ENCODE measurements at regions not wholly inside any gene's neighbourhood (a gene's known extent, or its start where the extent isn't known, plus 50 kb on each side); places are given as distances from the start of the nearest gene placed in this dataset.

DNA sequence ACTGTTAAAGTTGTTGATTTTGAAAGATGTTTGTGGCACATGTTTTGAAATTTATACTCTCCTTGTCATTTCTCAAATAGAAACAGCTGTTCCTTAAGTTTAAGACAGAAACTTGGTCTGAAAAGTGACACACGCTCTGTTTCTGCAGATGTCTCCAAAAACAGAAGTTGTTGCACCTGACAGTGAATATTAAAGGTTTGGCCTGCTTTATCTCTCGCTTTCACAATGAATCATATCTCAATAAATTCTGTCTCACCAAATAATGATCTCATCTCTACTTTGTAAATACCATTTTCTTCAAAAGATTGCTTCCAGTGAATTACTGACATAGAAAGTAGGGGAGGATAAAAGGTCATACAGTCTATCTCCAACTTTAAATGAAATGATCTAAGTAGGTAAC is 294.9 kb upstream of the SYT4 start:
- no peaks in the 10 kb centered on the region for H3K27me3 Mint-ChIP-seq
- H3K36me3 Mint-ChIP-seq, result no peaks in the 10 kb centered on the region
- DNase-seq, result no peak
- H3K4me3 Mint-ChIP-seq, result no peak overlapping the region
- H3K4me1 Mint-ChIP-seq, result no peaks in the 10 kb centered on the region
- no peak overlapping the region for H3K27ac Mint-ChIP-seq
- no peaks in the 10 kb centered on the region for H3K9me3 Mint-ChIP-seq

DNA sequence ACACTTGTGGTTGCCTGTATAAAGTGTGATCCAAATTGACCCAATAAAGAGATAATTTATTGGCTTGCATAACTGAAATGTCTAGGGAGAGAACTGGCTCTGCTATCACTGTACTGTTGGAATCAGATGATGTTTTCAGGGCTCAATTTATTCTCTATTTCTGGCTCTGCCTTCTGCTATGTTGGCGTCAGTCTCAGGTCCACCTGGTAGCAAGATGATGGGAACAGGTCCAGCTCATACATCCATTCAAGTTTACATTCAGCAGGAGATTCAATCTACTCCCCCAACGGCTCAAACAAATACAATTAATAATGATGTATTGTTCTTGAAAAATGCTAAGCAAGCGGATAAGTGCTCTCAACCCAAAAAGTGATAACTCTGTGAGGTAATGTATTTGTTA is 297.7 kb upstream of the SYT4 start:
- Mint-ChIP-seq H3K4me3 (no peak overlapping the region), H3K36me3 (no peaks in the 10 kb centered on the region), H3K27ac (no peak overlapping the region)

DNA sequence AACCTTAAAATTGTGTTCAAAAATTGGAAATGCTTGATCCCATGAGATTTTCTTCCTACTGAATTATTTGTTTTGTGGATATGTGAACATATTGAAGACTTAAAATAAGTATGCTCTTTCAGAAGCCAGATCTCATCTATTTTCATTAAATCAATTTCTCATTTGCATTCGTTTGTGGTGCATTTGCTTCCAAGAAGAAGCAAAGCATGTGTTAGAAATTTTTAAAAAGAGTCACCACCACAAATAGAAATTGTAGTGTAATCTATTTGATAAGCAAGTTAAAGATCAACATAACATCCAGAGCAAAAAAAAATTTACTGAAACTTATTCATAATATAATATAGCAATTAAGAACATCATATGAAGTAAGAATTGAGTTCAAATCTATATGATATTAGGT is 300.9 kb upstream of the SYT4 start:
- Mint-ChIP-seq H3K9me3 (no peaks in the 10 kb centered on the region), H3K36me3 (no peaks in the 10 kb centered on the region), H3K4me1 (no peaks in the 10 kb centered on the region), H3K4me3 (no peak overlapping the region), H3K27me3 (no peaks in the 10 kb centered on the region), H3K27ac (no peak overlapping the region)
- no peak for DNase-seq

More for the DNA sequence above, 297.7 kb upstream of the SYT4 start:
- no peaks in the 10 kb centered on the region for H3K4me1 Mint-ChIP-seq
- no peaks in the 10 kb centered on the region for H3K9me3 Mint-ChIP-seq
- no peaks in the 10 kb centered on the region for H3K27me3 Mint-ChIP-seq
- DNase-seq, result no peak

DNA sequence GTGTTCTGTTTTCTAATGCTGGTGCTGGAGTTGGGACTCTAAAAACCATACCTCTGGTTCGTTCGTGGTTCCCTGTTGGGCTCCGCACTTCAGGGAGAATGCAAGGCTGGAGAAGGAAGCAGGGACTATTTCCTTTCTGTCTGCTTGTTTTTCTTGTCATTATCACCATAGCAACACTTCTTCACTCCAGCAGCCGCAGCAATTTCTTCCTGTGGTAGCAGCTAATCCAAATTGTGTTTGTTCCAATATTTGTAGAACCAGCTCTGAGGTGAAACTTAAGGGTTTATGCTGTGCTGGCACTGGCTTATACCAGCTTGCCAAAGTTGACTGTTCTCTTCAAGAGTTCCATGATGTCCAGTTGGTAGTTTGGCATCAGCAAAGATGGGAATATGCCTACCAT is 301.4 kb upstream of the SYT4 start:
- H3K4me1 Mint-ChIP-seq, result no peaks in the 10 kb centered on the region
- H3K4me3 Mint-ChIP-seq, result no peak overlapping the region
- H3K27me3 Mint-ChIP-seq, result no peaks in the 10 kb centered on the region
- no peaks in the 10 kb centered on the region for H3K36me3 Mint-ChIP-seq
- no peak for DNase-seq
- H3K9me3 Mint-ChIP-seq, result no peaks in the 10 kb centered on the region
- H3K27ac Mint-ChIP-seq, result no peak overlapping the region

DNA sequence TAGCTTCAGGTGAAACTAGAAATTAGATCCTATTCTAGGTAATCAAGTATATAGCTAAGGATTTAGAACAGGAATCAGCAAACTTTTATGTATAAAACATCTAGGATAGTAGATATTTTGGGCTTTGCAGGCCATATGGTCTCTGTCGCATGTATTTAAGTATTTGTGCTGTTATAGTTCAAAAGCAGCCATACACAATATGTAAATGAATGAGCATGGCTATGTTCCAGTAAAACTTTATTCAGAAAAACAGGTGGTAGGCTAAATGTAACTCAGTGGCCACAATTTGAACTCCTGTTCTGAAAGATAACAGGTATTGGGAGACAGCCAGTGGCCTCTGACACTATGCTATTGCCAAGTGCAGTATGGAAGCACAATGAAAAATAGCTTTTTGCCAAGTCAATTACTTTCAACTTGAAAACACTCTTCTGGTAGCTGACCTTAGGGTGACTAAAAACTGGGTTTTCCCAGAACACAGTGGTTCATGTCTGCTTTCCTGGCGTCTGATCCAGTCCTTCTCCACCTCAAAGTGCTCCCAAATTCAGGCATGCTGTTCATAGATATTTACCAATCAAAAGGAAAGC is 304.7 kb upstream of the SYT4 start:
- H3K27ac Mint-ChIP-seq, result no peak overlapping the region
- no peaks in the 10 kb centered on the region for H3K4me1 Mint-ChIP-seq
- no peak overlapping the region for H3K4me3 Mint-ChIP-seq
- no peaks in the 10 kb centered on the region for H3K9me3 Mint-ChIP-seq
- H3K36me3 Mint-ChIP-seq, result no peaks in the 10 kb centered on the region
- DNase-seq, result no peak
- H3K27me3 Mint-ChIP-seq, result no peaks in the 10 kb centered on the region

DNA sequence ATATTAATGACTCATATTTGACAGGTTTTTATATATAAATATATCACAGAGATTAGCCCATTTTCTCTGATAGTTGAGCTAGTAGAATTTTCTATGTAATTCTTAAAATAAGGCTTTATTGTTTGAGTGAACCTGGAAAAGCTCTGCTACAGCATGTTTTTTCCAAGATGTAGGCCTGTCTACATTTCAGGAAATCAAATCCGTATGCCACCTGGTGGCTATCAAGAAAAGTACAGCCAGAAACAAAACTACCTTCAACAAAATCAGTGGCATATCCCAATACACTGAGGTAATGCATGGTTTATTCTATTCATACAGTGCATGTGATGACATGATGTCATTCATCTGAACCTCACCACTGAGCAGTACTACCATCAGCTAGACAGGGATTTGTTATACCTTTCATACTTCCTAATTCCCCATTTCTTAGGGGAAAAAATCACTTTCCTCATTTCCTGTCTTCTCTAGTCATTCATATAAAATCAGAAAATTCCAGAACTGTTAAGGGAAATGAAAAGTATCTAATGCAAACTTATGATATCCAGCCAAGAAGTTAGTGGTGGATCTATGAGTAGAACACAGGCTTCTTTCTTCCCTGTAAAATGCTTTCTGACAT is 310.4 kb upstream of the SYT4 start:
- Mint-ChIP-seq H3K27me3 (no peaks in the 10 kb centered on the region), H3K27ac (no peak overlapping the region), H3K4me3 (no peak overlapping the region), H3K4me1 (no peaks in the 10 kb centered on the region), H3K36me3 (no peaks in the 10 kb centered on the region), H3K9me3 (no peaks in the 10 kb centered on the region)
- no peak for DNase-seq

DNA sequence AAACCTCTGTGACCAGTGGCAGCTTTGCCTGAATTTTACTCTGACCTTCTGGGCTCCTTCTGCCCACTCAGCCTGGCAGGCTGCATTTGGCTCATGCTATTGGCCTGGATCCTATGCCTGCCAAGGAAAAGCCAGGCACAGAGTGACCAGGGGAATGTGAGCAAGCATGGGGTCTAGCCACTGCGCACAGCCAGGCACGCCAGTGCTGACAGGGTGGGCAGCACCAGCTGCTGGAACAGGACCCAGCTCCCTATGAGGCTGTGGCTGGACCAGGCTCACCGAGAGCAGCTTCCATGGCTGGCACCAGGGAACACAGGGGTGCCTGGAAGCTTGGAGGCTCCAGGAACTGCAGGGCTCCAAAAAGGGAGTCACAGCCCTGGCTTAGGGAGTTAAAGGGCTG is 311.5 kb upstream of the SYT4 start:
- no peaks in the 10 kb centered on the region for H3K9me3 Mint-ChIP-seq
- H3K4me3 Mint-ChIP-seq, result no peak overlapping the region
- no peak for DNase-seq
- no peaks in the 10 kb centered on the region for H3K36me3 Mint-ChIP-seq
- no peak overlapping the region for H3K27ac Mint-ChIP-seq
- no peaks in the 10 kb centered on the region for H3K4me1 Mint-ChIP-seq
- H3K27me3 Mint-ChIP-seq, result no peaks in the 10 kb centered on the region

DNA sequence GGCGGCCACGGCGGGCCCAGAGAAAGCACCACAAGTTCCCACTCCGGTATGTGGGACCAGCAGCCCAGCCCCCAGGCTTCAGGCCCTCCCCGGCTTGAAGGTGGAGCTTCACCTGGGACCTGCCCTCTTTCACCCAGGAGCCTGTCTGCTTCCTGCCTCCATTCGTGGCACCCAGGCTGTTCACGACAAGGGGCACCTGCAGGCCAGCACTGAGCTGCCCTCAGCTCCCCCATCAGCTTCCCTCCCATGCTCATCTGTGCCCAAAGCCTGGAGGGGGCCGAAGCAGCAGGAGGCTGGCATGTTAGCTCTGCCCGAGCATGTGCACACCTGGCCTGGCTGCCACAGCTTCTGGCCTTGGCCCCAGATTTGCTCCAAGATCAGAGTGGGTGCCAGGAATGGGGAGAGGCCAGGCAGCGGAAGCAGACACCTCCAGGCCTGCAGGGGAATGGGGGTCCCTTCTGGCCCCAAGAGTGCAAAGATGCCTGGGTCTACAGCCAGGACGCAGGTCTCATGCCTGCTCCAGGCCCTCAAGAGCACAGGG is 312.4 kb upstream of the SYT4 start:
- no peaks in the 10 kb centered on the region for H3K27me3 Mint-ChIP-seq
- H3K9me3 Mint-ChIP-seq, result no peaks in the 10 kb centered on the region
- H3K27ac Mint-ChIP-seq, result no peak overlapping the region
- H3K4me1 Mint-ChIP-seq, result no peaks in the 10 kb centered on the region
- DNase-seq, result no peak
- no peak overlapping the region for H3K4me3 Mint-ChIP-seq
- no peaks in the 10 kb centered on the region for H3K36me3 Mint-ChIP-seq

DNA sequence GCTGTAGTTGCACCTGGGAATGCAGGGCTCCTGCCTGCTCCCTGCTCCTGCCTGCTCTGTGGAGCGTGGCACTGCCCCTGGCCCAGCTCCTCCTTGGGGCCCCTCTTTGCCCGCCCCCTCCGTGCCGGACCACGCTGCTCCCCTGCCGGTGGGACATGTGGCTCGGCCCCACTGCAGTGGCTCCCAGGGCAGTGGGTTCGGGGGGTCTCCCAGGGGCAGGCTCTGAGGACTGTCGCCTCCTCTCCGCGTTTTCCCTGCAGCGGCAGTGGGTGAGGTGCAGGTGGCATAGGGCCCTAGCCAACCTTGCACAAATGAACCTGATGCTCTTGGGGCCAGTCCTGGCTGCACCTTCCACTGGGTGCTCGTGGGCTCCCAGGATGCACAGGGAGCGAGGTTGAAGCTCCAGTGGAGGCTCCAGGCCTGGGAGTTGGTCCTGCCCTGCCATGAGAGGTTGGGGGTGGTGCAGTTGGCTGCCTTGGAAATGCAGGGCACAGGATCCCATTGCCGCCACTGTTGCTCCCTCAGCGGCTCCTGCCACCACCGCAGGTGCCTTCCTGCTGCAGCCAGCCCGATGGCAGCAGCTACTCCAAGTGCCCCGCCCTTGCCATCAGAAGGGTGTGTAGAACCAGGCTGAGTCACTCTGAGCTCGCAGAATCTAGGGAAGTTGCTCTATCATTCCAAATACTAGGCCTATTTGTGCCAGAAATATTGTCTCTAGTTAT is 313.1 kb upstream of the SYT4 start:
- H3K27me3 Mint-ChIP-seq, result no peaks in the 10 kb centered on the region
- no peaks in the 10 kb centered on the region for H3K4me1 Mint-ChIP-seq
- no peaks in the 10 kb centered on the region for H3K9me3 Mint-ChIP-seq
- no peaks in the 10 kb centered on the region for H3K36me3 Mint-ChIP-seq
- H3K27ac Mint-ChIP-seq, result no peak overlapping the region
- no peak for DNase-seq
- H3K4me3 Mint-ChIP-seq, result no peak overlapping the region

DNA sequence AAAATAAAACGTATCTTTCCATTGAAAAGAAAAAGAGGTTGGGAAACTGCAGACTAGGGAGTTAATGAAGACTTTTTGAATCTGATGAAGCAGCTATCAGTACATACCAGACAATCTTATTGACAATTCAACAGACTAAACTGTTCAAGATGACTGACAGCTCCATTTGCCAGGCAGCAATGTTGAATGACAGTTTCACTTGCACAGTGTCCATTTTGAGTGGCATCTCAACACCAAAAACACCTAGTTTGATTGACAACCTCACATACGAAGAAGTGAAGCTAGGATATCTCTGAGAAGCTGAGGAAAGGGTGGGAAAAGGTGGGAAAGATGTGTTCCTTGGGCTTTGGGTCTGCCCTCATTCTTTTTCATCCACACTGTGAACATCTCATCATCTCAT is 315.0 kb upstream of the SYT4 start:
- H3K4me1 Mint-ChIP-seq, result no peaks in the 10 kb centered on the region
- DNase-seq, result no peak
- no peaks in the 10 kb centered on the region for H3K9me3 Mint-ChIP-seq
- H3K27me3 Mint-ChIP-seq, result no peaks in the 10 kb centered on the region
- H3K27ac Mint-ChIP-seq, result no peak overlapping the region
- no peak overlapping the region for H3K4me3 Mint-ChIP-seq
- H3K36me3 Mint-ChIP-seq, result no peaks in the 10 kb centered on the region

DNA sequence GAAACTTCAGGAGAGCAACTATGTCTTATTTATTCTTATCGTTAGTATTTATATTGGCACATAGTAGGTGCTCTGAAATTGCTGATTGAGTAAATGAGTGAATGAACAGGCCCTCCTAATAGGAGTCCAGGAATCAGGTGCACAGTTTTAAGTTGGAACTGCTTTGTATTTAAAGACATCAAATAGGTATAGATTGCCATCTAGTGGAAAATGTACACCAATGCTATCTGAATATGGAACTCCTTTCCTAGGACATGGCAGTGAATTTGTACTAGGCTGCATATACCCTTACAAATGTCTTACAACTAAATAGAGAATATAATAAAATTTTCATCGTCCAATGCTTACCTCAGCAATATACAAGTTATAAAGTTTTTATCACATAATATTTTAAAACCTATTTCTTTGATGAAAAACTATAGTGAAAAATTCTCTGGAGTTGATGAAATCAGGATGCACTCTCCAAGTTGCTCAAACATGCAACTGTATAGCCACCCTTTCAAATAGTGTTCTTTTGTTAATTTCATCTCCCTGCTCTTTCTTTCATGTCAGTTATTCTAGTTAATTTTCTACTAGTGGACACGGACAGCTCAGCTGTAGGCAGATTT is 318.9 kb upstream of the SYT4 start:
- Mint-ChIP-seq H3K9me3 (no peaks in the 10 kb centered on the region), H3K27ac (no peak overlapping the region), H3K4me3 (no peak overlapping the region), H3K4me1 (no peaks in the 10 kb centered on the region), H3K27me3 (no peaks in the 10 kb centered on the region), H3K36me3 (no peaks in the 10 kb centered on the region)
- no peak for DNase-seq

DNA sequence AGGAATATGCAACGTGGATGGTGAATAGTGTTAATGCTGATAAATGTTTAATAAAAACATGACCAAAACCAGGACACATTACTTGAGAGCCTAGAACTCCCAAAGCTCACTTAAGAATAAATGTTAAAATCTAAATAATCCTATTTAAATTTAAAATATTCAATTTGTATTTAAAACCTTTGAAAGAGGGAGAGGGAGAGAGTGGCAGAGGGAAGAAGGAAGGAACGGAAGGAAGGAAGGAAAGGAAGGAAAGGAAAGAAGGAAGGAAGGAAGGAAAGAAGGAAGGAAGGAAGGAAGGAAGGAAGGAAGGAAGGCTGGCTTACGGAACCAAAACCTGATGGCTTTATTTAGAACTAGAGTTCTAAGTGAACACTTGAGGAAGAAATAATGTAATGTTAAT is 324.1 kb upstream of the SYT4 start:
- H3K4me3 Mint-ChIP-seq, result no peak overlapping the region
- no peak for DNase-seq
- H3K4me1 Mint-ChIP-seq, result no peaks in the 10 kb centered on the region
- H3K9me3 Mint-ChIP-seq, result peaks cover 8% of the 10 kb centered on the region
- no peak overlapping the region for H3K27ac Mint-ChIP-seq
- H3K36me3 Mint-ChIP-seq, result no peaks in the 10 kb centered on the region
- H3K27me3 Mint-ChIP-seq, result no peaks in the 10 kb centered on the region

DNA sequence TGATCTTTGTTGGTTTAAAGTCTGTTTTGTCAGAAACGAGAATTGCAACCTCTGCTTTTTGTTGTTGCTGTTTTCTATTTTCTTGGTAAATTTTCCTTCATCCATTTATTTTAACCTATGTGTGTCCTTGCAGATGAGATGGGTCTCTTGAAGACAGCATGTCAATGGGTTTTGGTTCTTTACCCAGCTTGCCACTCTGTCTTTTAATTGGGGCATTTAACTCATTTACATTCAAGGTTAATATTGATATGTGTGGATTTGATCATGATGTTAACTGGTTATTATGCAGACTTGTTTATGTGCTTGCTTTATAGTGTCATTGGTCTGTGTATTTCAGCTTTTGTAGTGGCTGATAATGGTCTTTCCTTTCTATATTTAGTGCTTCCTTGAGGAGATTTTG is 327.9 kb upstream of the SYT4 start:
- H3K4me1 Mint-ChIP-seq, result no peaks in the 10 kb centered on the region
- no peaks in the 10 kb centered on the region for H3K27me3 Mint-ChIP-seq
- no peak overlapping the region for H3K27ac Mint-ChIP-seq
- DNase-seq, result no peak
- no peaks in the 10 kb centered on the region for H3K36me3 Mint-ChIP-seq
- H3K9me3 Mint-ChIP-seq, result peaks cover 8% of the 10 kb centered on the region
- H3K4me3 Mint-ChIP-seq, result no peak overlapping the region

DNA sequence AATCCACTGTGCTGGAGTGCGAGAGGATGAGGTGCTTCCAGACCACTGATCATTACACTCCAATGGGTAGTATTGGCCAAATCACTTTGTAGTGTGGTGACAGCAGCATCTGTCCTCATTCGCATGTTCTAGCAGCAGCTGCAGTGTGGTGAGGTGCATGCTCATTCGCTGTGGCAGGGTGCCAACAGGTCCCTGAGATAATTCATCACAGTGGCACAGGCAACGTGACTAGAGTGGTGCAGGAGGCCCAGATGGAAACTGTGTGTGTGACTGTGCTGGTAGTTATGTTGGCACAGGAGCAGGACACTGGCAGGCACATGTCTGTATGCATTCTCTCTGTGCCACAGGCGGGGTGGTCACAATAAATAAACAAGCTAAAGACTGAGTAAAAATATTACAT is 329.5 kb upstream of the SYT4 start:
- no peak for DNase-seq
- H3K4me3 Mint-ChIP-seq, result no peak overlapping the region
- no peak overlapping the region for H3K27ac Mint-ChIP-seq
- H3K36me3 Mint-ChIP-seq, result no peaks in the 10 kb centered on the region
- H3K27me3 Mint-ChIP-seq, result no peaks in the 10 kb centered on the region
- peaks cover 8% of the 10 kb centered on the region for H3K9me3 Mint-ChIP-seq
- no peaks in the 10 kb centered on the region for H3K4me1 Mint-ChIP-seq

DNA sequence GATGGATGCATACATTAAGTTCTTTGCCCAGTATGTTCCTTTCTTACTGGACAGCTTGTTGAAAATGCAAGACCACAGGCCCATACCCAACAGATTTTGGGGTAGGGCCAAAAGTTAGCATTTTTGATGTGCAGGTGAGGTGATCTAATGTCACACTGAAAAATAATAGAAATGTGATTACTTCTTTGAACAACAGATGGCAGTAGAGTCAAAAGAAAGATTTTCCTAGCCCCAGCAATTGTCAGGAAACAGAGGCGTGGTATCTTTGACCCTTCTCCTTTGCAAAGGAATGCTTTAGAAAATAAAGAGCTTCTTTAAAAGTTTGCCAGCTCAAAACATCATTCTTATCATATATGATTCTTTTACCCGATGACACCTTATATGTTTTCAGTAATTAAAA is 343.6 kb upstream of the SYT4 start:
- H3K4me1 Mint-ChIP-seq, result no peaks in the 10 kb centered on the region
- H3K4me3 Mint-ChIP-seq, result no peak overlapping the region
- no peaks in the 10 kb centered on the region for H3K9me3 Mint-ChIP-seq
- H3K27me3 Mint-ChIP-seq, result no peaks in the 10 kb centered on the region
- DNase-seq, result no peak
- no peak overlapping the region for H3K27ac Mint-ChIP-seq
- no peaks in the 10 kb centered on the region for H3K36me3 Mint-ChIP-seq
